ENCODE measurements at regions not wholly inside any gene's neighbourhood (a gene's known extent, or its start where the extent isn't known, plus 50 kb on each side); places are given as distances from the start of the nearest gene placed in this dataset.
A peak's percentile ranks its signal among the peaks of the same experiment; 100 is the strongest.

GRCh38 chr21:16310176-16310575 is 580.4 kb downstream of the USP25 start:
- Histone ChIP-seq H3K27ac (peak overlapping the region in 3 of 4 donors; percentile 80 to 85 (median 85)), H3K27me3 (no peaks in the 10 kb centered on the region), H3K9me3 (no peaks in the 10 kb centered on the region), H3K36me3 (no peaks in the 10 kb centered on the region), H3K4me3 (peak overlapping the region; percentile 45 to 52 (median 50)), H3K4me1 (no peaks in the 10 kb centered on the region)
- intact Hi-C loops (cut with DNase I; ENCODE audit: low total_unique reads): loop anchor here (10.0 kb wide), 1 partner anchor 275 kb away; no protein-coding TSS in a partner anchor
- in situ Hi-C loops (cut with MboI; ENCODE audit: low sequenced_read_pairs in 4 of 4): no loop called here
- no peak for DNase-seq
- TF ChIP-seq, protein P1, sequence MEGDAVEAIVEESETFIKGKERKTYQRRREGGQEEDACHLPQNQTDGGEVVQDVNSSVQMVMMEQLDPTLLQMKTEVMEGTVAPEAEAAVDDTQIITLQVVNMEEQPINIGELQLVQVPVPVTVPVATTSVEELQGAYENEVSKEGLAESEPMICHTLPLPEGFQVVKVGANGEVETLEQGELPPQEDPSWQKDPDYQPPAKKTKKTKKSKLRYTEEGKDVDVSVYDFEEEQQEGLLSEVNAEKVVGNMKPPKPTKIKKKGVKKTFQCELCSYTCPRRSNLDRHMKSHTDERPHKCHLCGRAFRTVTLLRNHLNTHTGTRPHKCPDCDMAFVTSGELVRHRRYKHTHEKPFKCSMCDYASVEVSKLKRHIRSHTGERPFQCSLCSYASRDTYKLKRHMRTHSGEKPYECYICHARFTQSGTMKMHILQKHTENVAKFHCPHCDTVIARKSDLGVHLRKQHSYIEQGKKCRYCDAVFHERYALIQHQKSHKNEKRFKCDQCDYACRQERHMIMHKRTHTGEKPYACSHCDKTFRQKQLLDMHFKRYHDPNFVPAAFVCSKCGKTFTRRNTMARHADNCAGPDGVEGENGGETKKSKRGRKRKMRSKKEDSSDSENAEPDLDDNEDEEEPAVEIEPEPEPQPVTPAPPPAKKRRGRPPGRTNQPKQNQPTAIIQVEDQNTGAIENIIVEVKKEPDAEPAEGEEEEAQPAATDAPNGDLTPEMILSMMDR (IDR thresholded peaks at IDR 0.05 in 4 of 5, conservative IDR thresholded peaks at IDR 0.05 in 1 of 5): no peak
- TF ChIP-seq POLR2A (IDR thresholded peaks at IDR 0.05): no peak
- peak in 1 of 2 donors; percentile 18 for ATAC-seq

- no peaks in the 10 kb centered on the region for H3K9me3 ChIP-seq
- H3K4me1 ChIP-seq: no peaks in the 10 kb centered on the region
- in situ Hi-C loops (cut with MboI; ENCODE audit: low sequenced_read_pairs in 4 of 4): no loop called here
- no peaks in the 10 kb centered on the region for H3K36me3 ChIP-seq
- DNase-seq (no peak), ATAC-seq (no peak)
- H3K27ac ChIP-seq: peak overlapping the region in 1 of 4 donors; percentile 4
- TF ChIP-seq, protein P1 (IDR thresholded peaks at IDR 0.05 in 4 of 5, conservative IDR thresholded peaks at IDR 0.05 in 1 of 5): no peak
- no peak for TF ChIP-seq POLR2A (IDR thresholded peaks at IDR 0.05)
- H3K27me3 ChIP-seq: no peaks in the 10 kb centered on the region
- intact Hi-C loops (cut with DNase I; ENCODE audit: low total_unique reads): loop anchor here (10.0 kb wide), 1 partner anchor 274 kb away; no protein-coding TSS in a partner anchor
- no peak overlapping the region for H3K4me3 ChIP-seq
Observed at GRCh38 chr21:16311229-16311628, 581.4 kb downstream of the USP25 start.

DNA sequence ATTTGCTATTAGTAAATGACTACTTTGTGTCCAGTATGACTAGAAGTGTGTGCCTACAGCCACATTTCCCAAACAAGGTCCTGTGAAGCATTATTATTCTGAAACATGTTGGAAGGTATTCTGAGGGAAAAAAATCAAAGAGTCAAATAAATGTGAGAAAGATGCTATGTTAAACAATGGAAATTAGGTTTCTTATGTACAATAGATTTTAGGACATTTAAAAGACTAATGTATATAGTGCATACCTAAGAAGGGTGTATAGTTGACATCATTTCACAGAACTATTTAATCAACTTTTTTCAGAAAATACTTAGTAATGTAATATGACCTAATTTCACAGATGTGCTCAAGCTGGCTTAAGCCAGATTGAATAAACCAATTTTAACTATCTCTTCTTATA is 582.5 kb downstream of the USP25 start:
- Histone ChIP-seq H3K9me3 (no peaks in the 10 kb centered on the region), H3K36me3 (no peaks in the 10 kb centered on the region), H3K4me3 (no peak overlapping the region), H3K4me1 (no peaks in the 10 kb centered on the region), H3K27me3 (no peaks in the 10 kb centered on the region), H3K27ac (no peak overlapping the region)
- in situ Hi-C loops (cut with MboI; ENCODE audit: low sequenced_read_pairs in 4 of 4) (no loop called here), intact Hi-C loops (cut with DNase I; ENCODE audit: low total_unique reads) (loop anchor here (10.0 kb wide), 1 partner anchor 272 kb away; no protein-coding TSS in a partner anchor)
- ATAC-seq: no peak
- no peak for DNase-seq
- no peak for TF ChIP-seq POLR2A (IDR thresholded peaks at IDR 0.05)
- TF ChIP-seq, protein P1 (IDR thresholded peaks at IDR 0.05 in 4 of 5, conservative IDR thresholded peaks at IDR 0.05 in 1 of 5): no peak

DNA sequence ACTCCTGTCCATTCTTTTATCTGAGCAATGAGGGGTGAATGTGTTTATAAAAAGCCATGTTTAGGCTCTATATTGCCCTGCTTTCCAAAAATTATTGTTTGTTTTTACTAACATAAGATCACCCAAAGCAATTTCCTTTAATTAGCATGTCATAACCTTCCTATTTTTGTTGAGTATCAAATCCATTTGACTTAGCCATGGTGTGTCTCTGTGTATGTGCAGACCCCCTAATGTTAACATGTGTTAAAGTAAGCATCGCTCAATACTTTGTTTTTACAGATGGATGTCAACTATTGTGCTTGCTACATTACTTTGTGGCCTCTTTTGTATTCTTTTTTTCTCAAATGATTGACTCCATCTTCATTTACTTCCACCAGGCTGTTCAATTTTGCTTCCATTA is 585.4 kb downstream of the USP25 start:
- Histone ChIP-seq H3K9me3 (no peaks in the 10 kb centered on the region), H3K4me1 (no peaks in the 10 kb centered on the region), H3K27me3 (no peaks in the 10 kb centered on the region), H3K36me3 (no peaks in the 10 kb centered on the region), H3K27ac (no peak overlapping the region), H3K4me3 (no peak overlapping the region)
- in situ Hi-C loops (cut with MboI; ENCODE audit: low sequenced_read_pairs in 4 of 4): no loop called here
- DNase-seq (no peak), ATAC-seq (no peak)
- intact Hi-C loops (cut with DNase I; ENCODE audit: low total_unique reads): loop anchor here (10.0 kb wide), 1 partner anchor 270 kb away; no protein-coding TSS in a partner anchor
- TF ChIP-seq, protein P1 (IDR thresholded peaks at IDR 0.05 in 4 of 5, conservative IDR thresholded peaks at IDR 0.05 in 1 of 5): no peak
- no peak for TF ChIP-seq POLR2A (IDR thresholded peaks at IDR 0.05)

Data from gastrocnemius medialis (tissue), 4 donors.